NCI-H460 (cell line): ENCODE measurements at regions not wholly inside any gene's neighbourhood (a gene's known extent, or its start where the extent isn't known, plus 50 kb on each side); places are given as distances from the start of the nearest gene placed in this dataset.

Experiments
- DNase-seq: peaks from one replicate; pipeline ENCODE4 v3.0.0-alpha.2; 2016; ENCODE audit warnings: low read depth; ENCODE audit errors: extremely low read depth

GRCh38 chr7:113825832-113826231, 93.0 kb downstream of the PPP1R3A start:
- DNase-seq: no peak

GRCh38 chr7:113824117-113824823, 94.5 kb downstream of the PPP1R3A start:
- DNase-seq: no peak

GRCh38 chr7:113819474-113819873, 99.3 kb downstream of the PPP1R3A start:
- DNase-seq: no peak

- DNase-seq: no peak
These were observed 102.2 kb downstream of the PPP1R3A start for GRCh38 chr7:113816639-113817038.

GRCh38 chr7:113813471-113813870, 105.3 kb downstream of the PPP1R3A start:
- DNase-seq: no peak

GRCh38 chr7:113812591-113813255, 106.1 kb downstream of the PPP1R3A start:
- DNase-seq: no peak

- no peak for DNase-seq
These were observed 108.6 kb downstream of the PPP1R3A start for GRCh38 chr7:113810080-113810744.

GRCh38 chr7:113809581-113809980, 109.2 kb downstream of the PPP1R3A start:
- DNase-seq: no peak

GRCh38 chr7:113806633-113807327, 112.0 kb downstream of the PPP1R3A start:
- no peak for DNase-seq

GRCh38 chr7:113805976-113806375, 112.8 kb downstream of the PPP1R3A start:
- no peak for DNase-seq

- DNase-seq: no peak
These were observed 114.2 kb downstream of the PPP1R3A start for GRCh38 chr7:113804475-113805095.

GRCh38 chr7:113801751-113802150, 117.1 kb downstream of the PPP1R3A start:
- DNase-seq: no peak

GRCh38 chr7:113800826-113801225, 118.0 kb downstream of the PPP1R3A start:
- no peak for DNase-seq

- DNase-seq: no peak
These were observed 118.9 kb downstream of the PPP1R3A start for GRCh38 chr7:113799896-113800295.

- no peak for DNase-seq
These were observed 121.3 kb downstream of the PPP1R3A start for GRCh38 chr7:113797420-113798010.

- no peak for DNase-seq
These were observed 122.3 kb downstream of the PPP1R3A start for GRCh38 chr7:113796557-113796956.

GRCh38 chr7:113794573-113794972, 124.2 kb downstream of the PPP1R3A start:
- no peak for DNase-seq

GRCh38 chr7:113793171-113793570, 125.6 kb downstream of the PPP1R3A start:
- no peak for DNase-seq

GRCh38 chr7:113790025-113790424, 128.8 kb downstream of the PPP1R3A start:
- DNase-seq: no peak

GRCh38 chr7:113787106-113787505, 131.7 kb downstream of the PPP1R3A start:
- no peak for DNase-seq
